ENCODE measurements at regions not wholly inside any gene's neighbourhood (a gene's known extent, or its start where the extent isn't known, plus 50 kb on each side); places are given as distances from the start of the nearest gene placed in this dataset.

DNA sequence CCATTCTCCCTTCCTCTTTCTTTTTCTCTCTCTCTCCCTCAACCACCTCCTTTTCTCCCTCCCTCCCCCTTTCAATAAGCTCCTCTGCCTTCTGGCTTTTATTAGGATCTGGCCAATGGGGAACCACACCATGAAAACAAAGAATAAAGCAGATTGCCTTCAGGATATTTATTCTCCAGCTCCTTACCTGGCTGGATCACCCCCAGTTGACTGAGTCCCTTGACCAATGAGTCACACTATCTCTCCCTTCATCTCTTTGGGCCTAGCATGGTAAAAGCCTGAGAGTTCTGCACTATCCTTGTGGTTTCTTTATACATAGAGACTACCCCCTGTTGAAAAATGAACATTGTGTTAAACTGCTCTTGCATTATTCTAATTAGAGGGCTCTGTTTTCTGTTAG, 476.8 kb downstream of the EPHA7 start:
- TF ChIP-seq Cebpa-rat (IDR thresholded peaks at IDR 0.05) = no peak
- no peaks in the 10 kb centered on the region for H4K20me1 ChIP-seq
- H3K9me3 ChIP-seq (replicated peaks in 1 of 11) = no peaks in the 10 kb centered on the region
- no peaks in the 10 kb centered on the region for H3K4me1 ChIP-seq
- no peaks in the 10 kb centered on the region for H3K36me3 ChIP-seq
- H3K9ac ChIP-seq = no peak overlapping the region
- no peak overlapping the region for H3K4me3 ChIP-seq
- H3K4me2 ChIP-seq = no peak overlapping the region
- no peak overlapping the region for H3K27ac ChIP-seq
- H3K27me3 ChIP-seq = no peaks in the 10 kb centered on the region

DNA sequence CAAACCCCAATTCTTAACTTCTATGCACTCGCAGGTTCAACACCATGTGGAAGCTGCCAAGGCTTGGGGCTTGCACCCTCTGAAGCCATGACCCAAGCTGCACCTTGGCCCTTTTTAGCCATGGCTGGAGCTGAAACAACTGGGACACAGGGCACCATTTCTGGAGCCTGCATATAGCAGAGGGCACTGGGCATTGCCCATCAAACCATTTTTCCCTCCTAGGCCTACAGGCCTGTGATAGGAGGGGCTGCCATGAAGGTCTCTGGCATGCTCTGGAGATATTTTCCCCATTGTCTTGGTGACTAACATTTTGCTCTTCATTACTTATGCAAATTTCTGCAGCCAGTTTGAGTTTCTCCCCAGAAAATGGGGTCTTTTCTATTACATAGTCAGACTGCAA, 484.7 kb downstream of the EPHA7 start:
- no peak for TF ChIP-seq Cebpa-rat (IDR thresholded peaks at IDR 0.05)
- no peaks in the 10 kb centered on the region for H3K36me3 ChIP-seq
- H3K9me3 ChIP-seq (replicated peaks in 1 of 11) = peaks cover 0 to 11% (median 8%) of the 10 kb centered on the region in 11 experiments; a peak in 13 of 22 replicates
- H3K4me3 ChIP-seq = no peak overlapping the region
- H3K4me2 ChIP-seq = no peak overlapping the region
- H3K27ac ChIP-seq = no peak overlapping the region
- no peaks in the 10 kb centered on the region for H3K27me3 ChIP-seq
- H3K4me1 ChIP-seq = no peaks in the 10 kb centered on the region
- H3K9ac ChIP-seq = no peak overlapping the region
- H4K20me1 ChIP-seq = no peaks in the 10 kb centered on the region

DNA sequence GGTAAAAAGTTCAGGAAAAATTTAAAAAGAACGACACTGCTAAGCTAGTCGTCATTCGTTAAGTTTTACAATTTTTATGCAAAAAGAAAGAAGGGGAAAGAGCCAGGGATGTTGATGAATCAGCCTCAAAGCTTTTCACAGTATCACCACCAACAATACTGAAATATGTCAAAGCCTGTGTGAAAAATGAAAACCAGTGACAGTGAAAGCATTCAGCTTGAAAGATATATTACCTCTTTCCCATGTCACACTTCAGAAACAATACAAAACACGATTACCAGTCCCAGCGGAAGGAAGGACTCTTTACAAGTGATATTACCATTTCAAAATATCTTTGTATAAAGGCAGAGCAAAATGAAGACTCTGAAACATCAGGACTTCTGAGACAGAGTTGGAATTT, 489.2 kb downstream of the EPHA7 start:
- no peak overlapping the region for H3K9ac ChIP-seq
- H3K4me2 ChIP-seq = no peak overlapping the region
- no peak overlapping the region for H3K27ac ChIP-seq
- no peaks in the 10 kb centered on the region for H3K4me1 ChIP-seq
- no peak overlapping the region for H3K4me3 ChIP-seq
- peaks cover 0 to 13% (median 7%) of the 10 kb centered on the region in 11 experiments; a peak in 13 of 22 replicates for H3K9me3 ChIP-seq (replicated peaks in 1 of 11)
- TF ChIP-seq Cebpa-rat (IDR thresholded peaks at IDR 0.05) = no peak
- no peaks in the 10 kb centered on the region for H3K36me3 ChIP-seq
- no peaks in the 10 kb centered on the region for H4K20me1 ChIP-seq
- H3K27me3 ChIP-seq = no peaks in the 10 kb centered on the region

DNA sequence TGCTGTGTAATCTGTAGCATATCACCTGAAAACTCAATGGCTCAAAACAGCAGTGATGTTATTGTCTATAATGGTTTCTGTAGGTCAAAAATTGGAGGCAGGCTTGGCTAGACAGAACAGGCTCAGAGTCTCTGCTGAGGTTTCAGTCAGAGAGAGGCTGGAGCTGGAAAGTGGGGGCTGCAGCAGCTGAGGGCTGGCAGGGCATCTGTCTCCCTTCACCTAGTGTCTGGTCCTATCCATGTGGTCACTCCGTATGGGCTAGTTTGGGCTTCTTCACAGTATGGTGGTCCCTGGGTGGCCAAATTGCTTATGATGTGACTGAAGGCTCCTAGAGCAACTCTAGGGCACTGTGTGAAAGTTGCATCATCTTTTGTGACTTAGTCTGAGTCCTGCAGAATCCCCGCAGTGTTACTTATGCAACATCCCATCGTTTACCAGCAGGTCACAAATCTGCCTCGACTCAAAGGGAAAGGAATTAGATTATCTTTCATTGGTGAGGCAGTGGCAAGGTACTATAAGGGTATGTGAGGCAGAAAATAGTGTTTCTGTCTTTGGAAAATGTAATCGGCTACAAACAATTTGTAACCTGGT, 497.0 kb downstream of the EPHA7 start:
- no peak for TF ChIP-seq Cebpa-rat (IDR thresholded peaks at IDR 0.05)
- Histone ChIP-seq H4K20me1 (no peaks in the 10 kb centered on the region), H3K27me3 (no peaks in the 10 kb centered on the region), H3K4me3 (no peak overlapping the region), H3K4me2 (no peak overlapping the region), H3K36me3 (no peaks in the 10 kb centered on the region), H3K9ac (no peak overlapping the region), H3K4me1 (no peaks in the 10 kb centered on the region), H3K27ac (no peak overlapping the region), H3K9me3 (replicated peaks in 1 of 11) (no peaks in the 10 kb centered on the region)

DNA sequence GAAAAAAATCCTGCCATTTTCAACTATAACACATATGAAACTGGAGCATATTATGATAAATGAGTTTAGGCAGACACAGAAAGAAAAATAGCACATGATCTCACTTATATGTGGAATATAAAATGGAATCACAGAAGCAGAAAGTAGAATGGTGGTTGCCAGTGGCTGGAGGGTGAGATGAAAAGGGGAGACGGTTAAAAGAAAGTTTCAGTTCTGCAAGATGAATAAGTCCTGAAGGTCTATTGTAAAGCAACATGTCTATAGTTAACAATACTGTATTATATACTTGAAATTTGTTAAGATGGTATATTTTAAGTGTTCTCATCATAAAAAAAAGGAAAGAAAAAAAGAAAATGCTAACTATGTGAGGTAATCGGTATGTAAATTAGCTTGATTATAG, 503.9 kb downstream of the EPHA7 start:
- Histone ChIP-seq H3K36me3 (no peaks in the 10 kb centered on the region), H3K27ac (no peak overlapping the region), H3K4me2 (no peak overlapping the region), H4K20me1 (no peaks in the 10 kb centered on the region), H3K27me3 (no peaks in the 10 kb centered on the region), H3K9ac (no peak overlapping the region), H3K9me3 (replicated peaks in 1 of 11) (no peaks in the 10 kb centered on the region), H3K4me1 (peaks cover 0 to 7% (median 0%) of the 10 kb centered on the region in 10 experiments; a peak in 4 of 20 replicates), H3K4me3 (no peak overlapping the region)
- no peak for TF ChIP-seq Cebpa-rat (IDR thresholded peaks at IDR 0.05)

DNA sequence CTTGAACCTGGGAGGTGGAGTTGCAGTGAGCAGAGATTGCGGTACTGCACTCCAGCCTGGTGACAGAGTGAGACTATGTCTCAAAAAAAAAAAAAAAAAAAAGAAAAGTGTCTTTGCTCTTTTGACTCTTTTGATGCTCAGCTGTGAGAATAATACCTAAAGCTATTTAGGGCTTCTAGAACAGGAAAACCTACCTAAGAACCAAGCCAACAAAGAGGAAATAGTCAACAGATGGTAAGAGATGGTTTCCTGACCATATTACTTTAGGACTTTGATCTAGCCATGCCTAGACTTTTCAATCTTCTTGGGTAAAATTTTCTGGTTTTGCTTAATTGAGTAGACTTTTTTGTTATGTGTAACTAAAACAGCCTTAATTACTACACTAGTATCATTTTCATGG, 508.1 kb downstream of the EPHA7 start:
- Histone ChIP-seq H3K36me3 (no peaks in the 10 kb centered on the region), H3K4me2 (peak overlapping the region in 2 of 11 experiments; percentile 7 to 17; a peak in 2 of 22 replicates)

DNA sequence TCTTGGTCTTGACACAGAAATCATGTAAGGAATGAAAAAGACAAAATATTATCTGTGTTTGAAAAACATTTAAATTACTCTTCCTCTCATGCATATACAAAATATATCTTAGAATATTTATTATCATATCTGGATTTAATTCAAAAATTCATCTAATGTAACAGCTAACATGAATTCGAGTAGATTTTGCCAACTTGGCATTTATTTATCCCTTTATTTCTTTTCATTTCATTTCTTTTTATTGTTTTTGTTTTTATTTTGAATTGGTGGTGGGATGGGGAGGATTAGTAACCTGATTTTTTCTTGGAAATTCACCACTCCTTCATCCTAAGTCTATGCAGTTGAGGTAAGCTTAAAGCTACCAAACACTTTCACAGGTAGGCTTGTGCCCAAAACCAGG, 508.7 kb downstream of the EPHA7 start:
- Histone ChIP-seq H3K4me3 (no peak overlapping the region), H3K4me2 (no peak overlapping the region), H3K27me3 (no peaks in the 10 kb centered on the region), H3K27ac (no peak overlapping the region), H3K9me3 (replicated peaks in 1 of 11) (no peaks in the 10 kb centered on the region), H4K20me1 (no peaks in the 10 kb centered on the region), H3K4me1 (peaks cover 0 to 7% (median 0%) of the 10 kb centered on the region in 10 experiments; a peak in 4 of 20 replicates), H3K36me3 (no peaks in the 10 kb centered on the region), H3K9ac (no peak overlapping the region)
- no peak for TF ChIP-seq Cebpa-rat (IDR thresholded peaks at IDR 0.05)

More for the DNA sequence above, 508.1 kb downstream of the EPHA7 start:
- Histone ChIP-seq H3K27ac (no peak overlapping the region), H3K27me3 (no peaks in the 10 kb centered on the region), H3K4me1 (peaks cover 0 to 7% (median 0%) of the 10 kb centered on the region in 10 experiments; a peak in 4 of 20 replicates), H3K9me3 (replicated peaks in 1 of 11) (no peaks in the 10 kb centered on the region), H4K20me1 (no peaks in the 10 kb centered on the region), H3K4me3 (no peak overlapping the region), H3K9ac (no peak overlapping the region)
- TF ChIP-seq Cebpa-rat (IDR thresholded peaks at IDR 0.05) = no peak

DNA sequence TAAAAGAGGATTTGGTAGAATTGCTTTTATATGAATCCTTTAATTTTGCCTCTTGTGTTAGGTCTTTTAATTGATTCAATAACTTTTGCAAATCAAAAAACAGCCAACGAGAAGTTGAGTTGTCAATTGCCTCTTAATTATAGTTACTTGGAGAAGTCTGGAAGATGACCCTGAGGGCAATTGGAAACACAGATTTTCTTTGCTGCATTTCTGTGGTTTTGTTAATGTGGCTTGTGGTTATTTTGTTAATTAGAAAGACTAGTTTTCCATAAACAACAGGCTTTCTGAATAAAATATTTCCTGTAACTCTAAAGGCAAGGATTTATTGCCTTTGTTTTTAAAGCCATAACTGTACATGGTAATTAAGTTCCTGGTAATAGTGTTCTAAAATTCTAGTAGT, 513.0 kb downstream of the EPHA7 start:
- Histone ChIP-seq H3K4me3 (no peak overlapping the region), H3K9ac (no peak overlapping the region), H4K20me1 (no peaks in the 10 kb centered on the region), H3K27ac (no peak overlapping the region), H3K4me2 (no peak overlapping the region), H3K9me3 (replicated peaks in 1 of 11) (no peaks in the 10 kb centered on the region), H3K27me3 (no peaks in the 10 kb centered on the region), H3K36me3 (no peaks in the 10 kb centered on the region), H3K4me1 (peaks cover 0 to 6% (median 0%) of the 10 kb centered on the region in 10 experiments; a peak in 4 of 20 replicates)
- no peak for TF ChIP-seq Cebpa-rat (IDR thresholded peaks at IDR 0.05)

DNA sequence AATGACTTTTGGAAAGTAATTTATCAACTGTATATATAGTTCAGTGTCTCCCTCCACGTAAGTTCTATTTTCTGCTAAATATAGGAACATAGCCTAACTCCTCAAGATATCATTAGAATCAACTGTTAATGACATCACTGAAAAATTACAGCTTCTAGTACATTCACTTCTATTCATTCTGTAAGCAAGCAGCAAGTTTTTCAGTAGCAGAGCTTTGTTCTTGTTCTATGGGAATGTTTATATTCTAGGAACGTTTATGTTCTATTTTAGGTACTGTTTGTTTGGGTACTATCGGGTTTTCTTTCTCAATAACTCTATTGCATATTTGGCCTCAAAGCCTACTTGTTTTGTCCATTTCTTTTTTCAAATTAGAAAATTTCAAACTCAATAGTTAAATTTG, 525.6 kb downstream of the EPHA7 start:
- no peak overlapping the region for H3K4me3 ChIP-seq
- H3K36me3 ChIP-seq = no peaks in the 10 kb centered on the region
- H3K9ac ChIP-seq = no peak overlapping the region
- H3K9me3 ChIP-seq (replicated peaks in 1 of 11) = peaks cover 0 to 17% (median 13%) of the 10 kb centered on the region in 11 experiments; a peak in 16 of 22 replicates
- H3K4me1 ChIP-seq = no peaks in the 10 kb centered on the region
- H3K4me2 ChIP-seq = no peak overlapping the region
- H3K27ac ChIP-seq = no peak overlapping the region
- H3K27me3 ChIP-seq = no peaks in the 10 kb centered on the region
- no peak for TF ChIP-seq Cebpa-rat (IDR thresholded peaks at IDR 0.05)
- no peaks in the 10 kb centered on the region for H4K20me1 ChIP-seq

DNA sequence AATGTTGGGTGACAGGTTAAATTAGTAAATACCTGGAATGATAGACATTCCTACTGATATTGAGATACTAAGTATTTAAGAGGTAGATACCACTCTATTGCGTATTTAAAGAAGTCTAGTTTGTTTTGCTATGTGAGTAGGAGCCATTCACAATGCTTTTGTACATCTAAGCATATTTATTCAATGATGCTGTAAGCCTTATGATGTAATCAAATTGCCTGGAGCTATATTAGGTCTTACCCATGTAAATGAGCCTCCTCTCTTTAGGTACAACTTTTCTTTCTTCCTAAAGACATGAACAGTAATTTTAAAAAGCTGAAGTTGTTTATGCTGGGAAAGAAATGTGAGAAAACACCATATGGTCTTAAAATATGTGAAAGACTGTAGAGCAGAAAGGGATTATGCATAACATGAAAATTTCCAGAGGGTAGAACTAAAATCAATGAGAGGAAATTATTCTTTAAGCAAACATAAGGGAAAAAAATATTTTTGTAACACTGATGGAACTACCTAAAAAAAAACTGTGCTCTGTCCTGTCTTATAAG, 526.7 kb downstream of the EPHA7 start:
- no peak overlapping the region for H3K4me2 ChIP-seq
- no peaks in the 10 kb centered on the region for H3K36me3 ChIP-seq
- H3K9me3 ChIP-seq (replicated peaks in 1 of 11) = peaks cover 0 to 17% (median 13%) of the 10 kb centered on the region in 11 experiments; a peak in 16 of 22 replicates
- no peak overlapping the region for H3K9ac ChIP-seq
- H4K20me1 ChIP-seq = no peaks in the 10 kb centered on the region
- no peaks in the 10 kb centered on the region for H3K4me1 ChIP-seq
- H3K27me3 ChIP-seq = no peaks in the 10 kb centered on the region
- no peak for TF ChIP-seq Cebpa-rat (IDR thresholded peaks at IDR 0.05)
- no peak overlapping the region for H3K4me3 ChIP-seq
- H3K27ac ChIP-seq = no peak overlapping the region

Data from BLaER1 treated with 17β-estradiol and CSF1 and Interleukin-3, amounts not matched to agents 10 nM and 100 nM (cell line).